HEK293 (cell line): ENCODE measurements at regions not wholly inside any gene's neighbourhood (a gene's known extent, or its start where the extent isn't known, plus 50 kb on each side); places are given as distances from the start of the nearest gene placed in this dataset.

Experiments
- CTCF ChIA-PET: fragments of 350-600 bp; formaldehyde crosslinking; extraction: SDS; loops from one replicate; lab custom pipeline; 2021; ENCODE audit warnings: antibody characterized with exemption; lab: Yijun Ruan, JAX
- POLR2A ChIA-PET: fragments of 300-600 bp; formaldehyde crosslinking; extraction: SDS; loops from one replicate; lab custom pipeline; 2020; ENCODE audit warnings: antibody characterized with exemption, inconsistent platforms; lab: Yijun Ruan, JAX
- H3K27ac ChIP-seq: fragments of 200-500 bp; sonication (Bioruptor generic); 2 replicates; pipeline ENCODE4 v1.5.1; 2014; ENCODE audit warnings: low read depth, low read length, control low read depth, inconsistent platforms; ENCODE audit errors: extremely low read depth
- H3K36me3 ChIP-seq, 2 experiments: fragments of 200-500 bp in 1 of 2; sonication (Bioruptor generic) in 1 of 2; 1 replicate in 1 of 2; 2 replicates in 1 of 2; pipeline ENCODE4 v1.5.1; 2014 to 2017; ENCODE audit warnings: inconsistent platforms in 2 of 2, low read length in 2 of 2; ENCODE audit not compliant: control insufficient read depth in 2 of 2, insufficient read depth in 1 of 2
- H3K4me1 ChIP-seq: fragments of 200-500 bp; sonication (Bioruptor generic); 2 replicates; pipeline ENCODE4 v1.5.1; 2014; ENCODE audit warnings: mild to moderate bottlenecking, low read length, inconsistent platforms; ENCODE audit not compliant: control insufficient read depth, insufficient read depth
- H3K4me3 ChIP-seq: 2 replicates; pipeline ENCODE4 v1.5.1; 2011; ENCODE audit warnings: low read depth, mild to moderate bottlenecking, control low read depth, low read length, moderate library complexity
- H3K9me3 ChIP-seq: fragments of 200-500 bp; sonication (Bioruptor generic); 2 replicates; pipeline ENCODE4 v1.5.1; 2014; ENCODE audit warnings: low read depth, low read length, inconsistent platforms; ENCODE audit not compliant: control insufficient read depth, insufficient read depth
- GLI4 ChIP-seq: fragments of 450-650 bp; formaldehyde crosslinking; IDR thresholded peaks from 2 replicates; pipeline ENCODE4 v1.5.1; 2016; ENCODE audit warnings: missing biosample characterization, missing genetic modification characterization
- RBAK ChIP-seq: fragments of 450-650 bp; formaldehyde crosslinking; IDR thresholded peaks from 2 replicates; pipeline ENCODE4 v1.5.1; 2016; ENCODE audit warnings: missing biosample characterization, missing genetic modification characterization
- SETDB1 ChIP-seq: IDR thresholded peaks from one replicate; pipeline ENCODE4 v1.6.1; 2017; ENCODE audit warnings: mild to moderate bottlenecking, low read length, moderate library complexity, mixed read lengths; ENCODE audit not compliant: insufficient read length
- TRIM28 ChIP-seq: IDR thresholded peaks from 2 replicates; pipeline ENCODE4 v1.6.1; 2011; ENCODE audit warnings: low read length, control low read depth, borderline replicate concordance
- ZBTB7A ChIP-seq: fragments of 450-650 bp; formaldehyde crosslinking; IDR thresholded peaks from 2 replicates; pipeline ENCODE4 v1.5.1; 2016; ENCODE audit warnings: low read depth, missing biosample characterization, missing genetic modification characterization
- ZBTB8A ChIP-seq: fragments of 450-650 bp; formaldehyde crosslinking; IDR thresholded peaks from 2 replicates; pipeline ENCODE4 v1.5.1; 2016; ENCODE audit warnings: missing biosample characterization, missing genetic modification characterization
- ZNF114 ChIP-seq: fragments of 450-650 bp; formaldehyde crosslinking; IDR thresholded peaks from 2 replicates; pipeline ENCODE4 v1.5.0; 2017; ENCODE audit warnings: missing biosample characterization, missing genetic modification characterization
- ZNF18 ChIP-seq: fragments of 450-650 bp; formaldehyde crosslinking; IDR thresholded peaks from 2 replicates; pipeline ENCODE4 v1.5.1; 2016; ENCODE audit warnings: missing biosample characterization, missing genetic modification characterization
- ZNF211 ChIP-seq: fragments of 450-650 bp; formaldehyde crosslinking; IDR thresholded peaks from 2 replicates; pipeline ENCODE4 v1.5.1; 2016; ENCODE audit warnings: low read depth, missing biosample characterization, missing genetic modification characterization
- ZNF239 ChIP-seq: fragments of 450-650 bp; formaldehyde crosslinking; IDR thresholded peaks from 2 replicates; pipeline ENCODE4 v1.5.1; 2016; ENCODE audit warnings: missing biosample characterization, missing genetic modification characterization
- ZNF24 ChIP-seq: fragments of 450-650 bp; formaldehyde crosslinking; IDR thresholded peaks from 2 replicates; pipeline ENCODE4 v1.5.1; 2016; ENCODE audit warnings: missing biosample characterization, missing genetic modification characterization
- ZNF292 ChIP-seq: fragments of 450-650 bp; formaldehyde crosslinking; IDR thresholded peaks from 2 replicates; pipeline ENCODE4 v1.5.1; 2016; ENCODE audit warnings: low read depth, missing biosample characterization, missing genetic modification characterization, borderline replicate concordance
- ZNF302 ChIP-seq: fragments of 450-650 bp; formaldehyde crosslinking; IDR thresholded peaks from 2 replicates; pipeline ENCODE4 v1.5.1; 2016; ENCODE audit warnings: missing biosample characterization, missing genetic modification characterization, low read depth
- ZNF426 ChIP-seq: fragments of 450-650 bp; formaldehyde crosslinking; IDR thresholded peaks from 2 replicates; pipeline ENCODE4 v1.5.1; 2017; ENCODE audit warnings: missing biosample characterization, missing genetic modification characterization, mild to moderate bottlenecking, inconsistent platforms, moderate library complexity
- ZNF514 ChIP-seq: fragments of 450-650 bp; formaldehyde crosslinking; IDR thresholded peaks from 2 replicates; pipeline ENCODE4 v1.5.1; 2016; ENCODE audit warnings: missing biosample characterization, missing genetic modification characterization
- ZNF549 ChIP-seq: fragments of 450-650 bp; IDR thresholded peaks from 2 replicates; pipeline ENCODE4 v1.5.1; 2018; ENCODE audit warnings: missing biosample characterization, missing genetic modification characterization, mild to moderate bottlenecking, inconsistent platforms, moderate library complexity
- ZNF623 ChIP-seq: fragments of 450-650 bp; formaldehyde crosslinking; IDR thresholded peaks from 2 replicates; pipeline ENCODE4 v1.5.1; 2016; ENCODE audit warnings: missing biosample characterization, missing genetic modification characterization
- ZNF624 ChIP-seq: fragments of 450-650 bp; formaldehyde crosslinking; IDR thresholded peaks from 2 replicates; pipeline ENCODE4 v1.5.1; 2017; ENCODE audit warnings: missing biosample characterization, missing genetic modification characterization
- ZNF747 ChIP-seq: fragments of 450-650 bp; formaldehyde crosslinking; IDR thresholded peaks from 2 replicates; pipeline ENCODE4 v1.5.1; 2016; ENCODE audit warnings: missing biosample characterization, missing genetic modification characterization
- TF ChIP-seq, protein P1 (sequence below): fragments of 450-650 bp; formaldehyde crosslinking; IDR thresholded peaks from 2 replicates; pipeline ENCODE4 v1.5.1; 2017; ENCODE audit warnings: missing biosample characterization, missing genetic modification characterization
- TF ChIP-seq, protein P2 (sequence below): fragments of 450-650 bp; formaldehyde crosslinking; IDR thresholded peaks from 2 replicates; pipeline ENCODE4 v1.5.1; 2016; ENCODE audit warnings: missing biosample characterization, missing genetic modification characterization

DNA sequence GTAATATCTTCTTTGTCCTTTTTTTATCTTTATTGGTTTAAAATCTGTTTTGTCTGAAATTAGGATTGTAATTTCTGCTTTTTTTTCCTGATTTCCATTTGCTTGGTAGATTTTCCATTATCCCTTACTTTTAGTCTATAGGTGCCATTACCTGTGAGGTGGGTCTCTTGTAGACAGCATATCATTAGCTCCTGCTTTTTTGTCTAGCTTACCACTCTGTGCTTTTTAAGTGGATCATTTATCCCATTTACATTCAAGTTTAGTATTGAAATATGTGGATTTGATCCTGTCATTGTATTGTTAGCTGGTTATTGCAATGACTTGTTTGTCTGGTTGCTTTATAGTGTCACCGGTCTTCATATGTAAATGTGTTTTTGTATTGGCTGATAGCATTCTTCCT, 958.6 kb upstream of the SLIT2 start:
- Histone ChIP-seq H3K36me3 (no peaks in the 10 kb centered on the region), H3K27ac (no peak overlapping the region), H3K4me3 (no peak overlapping the region), H3K4me1 (no peaks in the 10 kb centered on the region), H3K9me3 (no peaks in the 10 kb centered on the region)
- CTCF ChIA-PET, result interaction anchor here (0.6 kb wide), 1 partner anchor 474 kb away, joined by 6 read pairs; no protein-coding TSS in a partner anchor
- POLR2A ChIA-PET, result no interaction called here
- TF ChIP-seq TRIM28 (peak; percentile 85), ZBTB8A (no peak), GLI4 (tag by site-specific recombination) (no peak), SETDB1 (peak; percentile 94)
- TF ChIP-seq, protein P1, sequence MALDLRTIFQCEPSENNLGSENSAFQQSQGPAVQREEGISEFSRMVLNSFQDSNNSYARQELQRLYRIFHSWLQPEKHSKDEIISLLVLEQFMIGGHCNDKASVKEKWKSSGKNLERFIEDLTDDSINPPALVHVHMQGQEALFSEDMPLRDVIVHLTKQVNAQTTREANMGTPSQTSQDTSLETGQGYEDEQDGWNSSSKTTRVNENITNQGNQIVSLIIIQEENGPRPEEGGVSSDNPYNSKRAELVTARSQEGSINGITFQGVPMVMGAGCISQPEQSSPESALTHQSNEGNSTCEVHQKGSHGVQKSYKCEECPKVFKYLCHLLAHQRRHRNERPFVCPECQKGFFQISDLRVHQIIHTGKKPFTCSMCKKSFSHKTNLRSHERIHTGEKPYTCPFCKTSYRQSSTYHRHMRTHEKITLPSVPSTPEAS, result no peak

DNA sequence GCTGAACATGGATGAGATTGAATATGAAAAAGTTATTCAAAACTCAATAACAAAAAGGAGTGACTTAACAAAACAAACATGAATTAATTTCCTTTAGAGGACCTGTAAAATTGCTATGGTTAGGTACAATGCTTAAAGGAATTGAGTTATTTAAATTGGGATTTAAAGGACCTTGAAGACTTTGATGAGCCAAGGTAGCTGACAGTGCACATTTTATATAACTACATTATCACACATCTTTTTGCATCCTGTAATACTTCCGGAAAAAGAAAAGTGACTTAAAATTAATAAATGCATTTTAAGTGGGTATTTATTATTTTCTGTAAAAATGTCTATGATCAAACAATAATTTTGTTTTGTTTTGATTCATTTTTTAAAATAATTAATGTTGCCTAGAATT, 964.8 kb upstream of the SLIT2 start:
- no peak for TF ChIP-seq ZNF426 (tag by site-specific recombination)
- no peak for TF ChIP-seq ZNF18 (tag by site-specific recombination)
- no peak for TF ChIP-seq RBAK (tag by site-specific recombination)
- no peak for TF ChIP-seq ZBTB7A (tag by site-specific recombination)
- TF ChIP-seq, protein P2, sequence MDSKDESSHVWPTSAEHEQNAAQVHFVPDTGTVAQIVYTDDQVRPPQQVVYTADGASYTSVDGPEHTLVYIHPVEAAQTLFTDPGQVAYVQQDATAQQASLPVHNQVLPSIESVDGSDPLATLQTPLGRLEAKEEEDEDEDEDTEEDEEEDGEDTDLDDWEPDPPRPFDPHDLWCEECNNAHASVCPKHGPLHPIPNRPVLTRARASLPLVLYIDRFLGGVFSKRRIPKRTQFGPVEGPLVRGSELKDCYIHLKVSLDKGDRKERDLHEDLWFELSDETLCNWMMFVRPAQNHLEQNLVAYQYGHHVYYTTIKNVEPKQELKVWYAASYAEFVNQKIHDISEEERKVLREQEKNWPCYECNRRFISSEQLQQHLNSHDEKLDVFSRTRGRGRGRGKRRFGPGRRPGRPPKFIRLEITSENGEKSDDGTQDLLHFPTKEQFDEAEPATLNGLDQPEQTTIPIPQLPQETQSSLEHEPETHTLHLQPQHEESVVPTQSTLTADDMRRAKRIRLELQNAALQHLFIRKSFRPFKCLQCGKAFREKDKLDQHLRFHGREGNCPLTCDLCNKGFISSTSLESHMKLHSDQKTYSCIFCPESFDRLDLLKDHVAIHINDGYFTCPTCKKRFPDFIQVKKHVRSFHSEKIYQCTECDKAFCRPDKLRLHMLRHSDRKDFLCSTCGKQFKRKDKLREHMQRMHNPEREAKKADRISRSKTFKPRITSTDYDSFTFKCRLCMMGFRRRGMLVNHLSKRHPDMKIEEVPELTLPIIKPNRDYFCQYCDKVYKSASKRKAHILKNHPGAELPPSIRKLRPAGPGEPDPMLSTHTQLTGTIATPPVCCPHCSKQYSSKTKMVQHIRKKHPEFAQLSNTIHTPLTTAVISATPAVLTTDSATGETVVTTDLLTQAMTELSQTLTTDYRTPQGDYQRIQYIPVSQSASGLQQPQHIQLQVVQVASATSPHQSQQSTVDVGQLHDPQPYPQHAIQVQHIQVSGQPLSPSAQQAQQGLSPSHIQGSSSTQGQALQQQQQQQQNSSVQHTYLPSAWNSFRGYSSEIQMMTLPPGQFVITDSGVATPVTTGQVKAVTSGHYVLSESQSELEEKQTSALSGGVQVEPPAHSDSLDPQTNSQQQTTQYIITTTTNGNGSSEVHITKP (tag by site-specific recombination), result no peak
- TF ChIP-seq ZNF623 (tag by site-specific recombination), result no peak
- TF ChIP-seq ZNF292 (tag by site-specific recombination), result no peak
- TF ChIP-seq ZNF624 (tag by site-specific recombination), result no peak
- TF ChIP-seq ZNF302 (tag by site-specific recombination), result no peak
- TF ChIP-seq ZNF239 (tag by site-specific recombination), result no peak
- TF ChIP-seq ZNF514 (tag by site-specific recombination), result no peak
- no peak for TF ChIP-seq ZNF549 (tag by site-specific recombination)
- no peak for TF ChIP-seq ZNF747 (tag by site-specific recombination)
- no peak for TF ChIP-seq ZNF114
- no peak for TF ChIP-seq ZNF211
- TF ChIP-seq ZNF24 (tag by site-specific recombination), result no peak
- H3K4me3 ChIP-seq, result no peak overlapping the region
- no peaks in the 10 kb centered on the region for H3K36me3 ChIP-seq
- CTCF ChIA-PET, result no interaction called here
- H3K4me1 ChIP-seq, result no peaks in the 10 kb centered on the region
- no peaks in the 10 kb centered on the region for H3K9me3 ChIP-seq
- POLR2A ChIA-PET, result no interaction called here
- H3K27ac ChIP-seq, result no peak overlapping the region
